Right renal cortex interstitium (tissue), 3 donors: ENCODE measurements at regions not wholly inside any gene's neighbourhood (a gene's known extent, or its start where the extent isn't known, plus 50 kb on each side); places are given as distances from the start of the nearest gene placed in this dataset.
"Not testable (repeated sequence)": the region's sequence is repeated elsewhere in the genome, so short reads cannot be mapped to it uniquely, and the experiment has no call there.

Experiments used
- DNase-seq, 3 donors: peaks; one replicate each; pipeline ENCODE4 v3.0.0-alpha.2; 2013; ENCODE audit warnings: low read depth in 3 of 3, low spot score in 2 of 3

DNA sequence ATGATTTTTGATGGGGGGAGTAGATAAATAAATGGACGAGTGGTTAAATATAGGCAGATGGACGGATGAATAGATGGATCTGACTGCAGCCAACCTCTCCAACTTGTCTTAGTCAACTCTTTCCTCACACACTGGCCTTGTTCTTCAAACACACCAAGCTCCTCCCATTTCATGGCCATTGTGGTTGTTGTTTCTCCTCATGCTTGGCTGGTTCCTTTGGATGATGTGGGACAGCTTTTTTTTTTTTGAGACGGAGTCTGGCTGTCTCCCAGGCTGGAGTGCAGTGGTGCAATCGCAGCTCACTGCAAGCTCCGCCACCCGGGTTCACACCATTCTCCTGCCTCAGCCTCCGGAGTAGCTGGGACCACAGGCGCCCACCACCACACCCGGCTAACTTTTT is 155.2 kb downstream of the ZNF281 start:
- DNase-seq, result not testable (repeated sequence)

- DNase-seq, result no peak
Measured at GRCh38 chr1:200253774-200254495, 155.9 kb downstream of the ZNF281 start.

GRCh38 chr1:200252531-200252930 is 157.3 kb downstream of the ZNF281 start:
- DNase-seq, result no peak

- no peak for DNase-seq
Measured at GRCh38 chr1:200250469-200250868, 159.4 kb downstream of the ZNF281 start.

- no peak for DNase-seq
Measured at GRCh38 chr1:200248541-200248940, 161.3 kb downstream of the ZNF281 start.

DNA sequence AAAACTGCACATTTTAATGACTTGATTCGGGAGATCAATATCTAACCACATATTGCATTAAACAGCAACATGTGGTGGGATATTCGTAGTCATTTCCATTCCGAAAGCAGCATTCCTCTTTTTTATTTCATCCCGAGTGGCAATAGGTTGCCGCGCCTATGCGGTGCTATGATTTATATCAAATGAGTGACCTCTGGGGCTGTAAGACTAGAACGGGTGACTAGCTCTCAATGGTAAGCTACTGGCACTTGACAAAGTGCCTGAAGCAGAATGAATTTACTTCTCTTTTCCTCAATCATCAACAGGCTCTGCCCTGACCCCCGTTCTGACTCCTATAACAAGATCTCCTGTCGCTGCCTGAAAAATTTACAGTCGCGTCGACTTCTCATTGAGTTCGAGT is 162.3 kb downstream of the ZNF281 start:
- DNase-seq, result no peak

- no peak for DNase-seq
Measured at GRCh38 chr1:200245473-200245872, 164.4 kb downstream of the ZNF281 start.

DNA sequence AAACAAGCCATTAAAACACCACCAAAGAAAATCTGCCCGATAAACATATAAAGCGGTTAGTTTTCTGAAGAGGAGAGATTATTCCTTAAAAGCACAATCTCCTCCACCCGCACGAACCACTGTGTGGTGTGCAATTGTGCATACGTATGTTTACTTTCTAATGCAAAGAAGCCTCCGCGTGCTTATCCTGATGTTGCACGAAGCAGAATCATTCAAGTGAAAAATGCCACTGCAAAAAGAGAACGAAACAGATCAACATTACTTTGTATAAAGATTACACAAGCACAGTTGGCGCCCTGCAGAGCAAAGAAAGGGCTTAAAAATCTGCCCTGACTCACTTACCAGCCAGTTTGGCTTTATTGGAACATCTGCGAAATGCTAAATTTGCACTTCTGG is 166.8 kb downstream of the ZNF281 start:
- DNase-seq, result no peak

- peak in 1 of 3 donors; percentile 23 for DNase-seq
Measured at GRCh38 chr1:200242110-200243041, 167.5 kb downstream of the ZNF281 start.

GRCh38 chr1:200240656-200241055 is 169.2 kb downstream of the ZNF281 start:
- no peak for DNase-seq

DNA sequence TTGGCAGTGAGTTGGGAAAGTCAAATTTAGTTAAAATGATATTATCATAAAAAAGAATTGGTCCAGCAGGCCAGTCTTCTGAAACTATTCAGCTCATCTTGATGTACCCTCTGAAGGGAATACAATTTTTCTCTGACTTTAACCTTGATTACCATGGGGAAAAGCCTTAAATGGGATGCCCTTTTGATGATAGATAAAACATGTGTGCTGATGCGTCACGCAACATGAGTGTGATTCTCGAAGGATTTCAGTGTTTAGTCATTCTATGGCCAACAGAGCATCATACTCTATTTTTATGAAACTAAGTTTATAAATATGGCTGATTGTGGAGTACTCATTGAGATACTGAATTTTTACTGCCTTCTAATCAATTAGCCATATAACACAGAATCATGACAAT is 171.5 kb downstream of the ZNF281 start:
- no peak for DNase-seq

- no peak for DNase-seq
Measured at GRCh38 chr1:200237066-200237465, 172.8 kb downstream of the ZNF281 start.

DNA sequence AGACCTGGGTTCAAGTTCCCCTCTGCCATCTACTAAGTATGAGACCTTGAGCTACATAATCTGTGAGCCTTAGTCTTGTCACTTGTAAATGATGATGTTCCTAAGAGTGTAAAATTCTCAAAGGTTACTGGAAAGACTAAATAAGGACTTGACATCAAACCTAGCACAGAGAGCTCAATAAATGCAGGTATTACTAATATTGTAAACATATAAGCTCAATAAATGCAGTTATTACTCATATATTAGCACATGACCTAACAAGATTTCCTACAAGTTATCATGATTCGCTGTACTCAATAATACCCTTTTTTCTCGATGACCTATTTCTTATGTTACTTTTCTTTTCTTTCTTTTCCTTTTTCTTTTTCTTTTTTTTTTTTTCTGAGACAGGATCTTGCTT is 174.9 kb downstream of the ZNF281 start:
- no peak for DNase-seq

DNA sequence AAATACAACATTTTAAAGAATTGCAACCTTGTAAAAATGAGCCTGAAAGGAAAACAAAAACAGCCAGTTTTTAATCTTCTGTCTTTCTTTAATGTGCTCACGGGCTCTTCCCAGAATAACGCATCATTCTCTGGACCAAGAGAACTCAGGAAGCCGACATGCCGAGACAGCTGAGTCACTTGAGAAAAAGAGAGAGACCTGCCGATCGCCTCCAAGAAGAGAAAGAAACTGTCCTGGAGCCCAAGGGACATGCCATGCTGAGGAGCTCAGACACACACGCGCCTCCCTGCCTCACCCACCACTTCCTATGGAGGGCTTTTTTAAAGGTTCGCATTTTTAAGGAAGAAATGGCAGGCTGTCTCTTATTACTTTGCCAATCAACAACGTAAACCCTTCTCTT is 176.4 kb downstream of the ZNF281 start:
- DNase-seq, result no peak

DNA sequence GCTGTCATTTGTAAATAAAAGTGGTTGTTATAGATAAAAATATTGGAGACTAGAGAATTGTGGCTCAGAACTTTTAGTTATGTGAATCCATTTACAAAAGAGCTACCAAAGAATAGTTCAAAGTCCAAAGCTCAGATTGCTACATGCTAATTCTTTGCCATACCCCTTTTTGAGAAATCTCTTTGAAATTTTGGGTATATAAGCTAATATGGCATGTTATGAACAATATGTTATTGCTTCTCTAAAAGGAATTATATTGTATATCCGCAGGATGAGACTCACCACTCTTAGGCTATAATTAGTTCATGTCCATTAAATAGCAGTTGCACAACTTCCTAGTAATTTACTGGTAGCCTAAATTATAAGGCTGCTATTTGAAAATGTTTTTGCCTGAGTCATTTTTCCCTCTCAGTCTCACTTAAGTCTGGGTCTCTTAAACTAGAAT is 178.0 kb downstream of the ZNF281 start:
- DNase-seq, result no peak

DNA sequence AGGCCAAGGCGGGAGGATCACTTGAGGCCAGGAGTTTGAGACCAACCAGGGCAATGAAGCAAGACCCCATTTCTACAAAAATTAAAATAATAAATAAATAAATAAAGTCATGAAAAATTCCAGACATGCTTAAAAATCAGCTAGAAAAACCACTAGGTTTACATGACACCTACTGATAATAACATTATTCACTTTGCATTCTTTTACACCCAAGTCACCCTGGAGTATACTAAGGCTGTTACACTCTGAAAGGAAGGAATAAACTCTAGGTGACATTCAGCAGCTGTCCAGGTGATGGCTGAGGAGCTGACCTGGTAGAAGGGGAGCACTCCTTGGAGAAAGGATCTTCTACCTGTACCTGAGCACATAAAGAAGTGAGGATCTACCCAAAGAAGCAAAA is 179.2 kb downstream of the ZNF281 start:
- DNase-seq, result no peak

GRCh38 chr1:200228486-200228885 is 181.3 kb downstream of the ZNF281 start:
- no peak for DNase-seq

- DNase-seq, result no peak
Measured at GRCh38 chr1:200228081-200228480, 181.8 kb downstream of the ZNF281 start.
